Cardiac fibroblast (primary cell): ENCODE measurements at regions not wholly inside any gene's neighbourhood (a gene's known extent, or its start where the extent isn't known, plus 50 kb on each side); places are given as distances from the start of the nearest gene placed in this dataset.
"Not testable (repeated sequence)": the region's sequence is repeated elsewhere in the genome, so short reads cannot be mapped to it uniquely, and the experiment has no call there.

Source experiments
- DNase-seq, 2 donors: peaks; one replicate each; pipeline versions ENCODE4 v3.0.0 to v3.0.0-alpha.2; 2010; ENCODE audit warnings: low read depth in 2 of 2
- H3K4me3 ChIP-seq, 2 donors: replicated peaks in 1 of 2; 1 replicate in 1 of 2; 2 replicates in 1 of 2; pipeline ENCODE4 v1.5.1; 2011; ENCODE audit warnings: low read depth in 2 of 2, low read length in 2 of 2, mild to moderate bottlenecking in 2 of 2, moderate library complexity in 1 of 2
- TF ChIP-seq, protein P1 (sequence below): IDR thresholded peaks from one replicate; pipeline ENCODE4 v1.5.1; 2011; ENCODE audit warnings: low read depth, mild to moderate bottlenecking, low read length, inconsistent platforms

DNA sequence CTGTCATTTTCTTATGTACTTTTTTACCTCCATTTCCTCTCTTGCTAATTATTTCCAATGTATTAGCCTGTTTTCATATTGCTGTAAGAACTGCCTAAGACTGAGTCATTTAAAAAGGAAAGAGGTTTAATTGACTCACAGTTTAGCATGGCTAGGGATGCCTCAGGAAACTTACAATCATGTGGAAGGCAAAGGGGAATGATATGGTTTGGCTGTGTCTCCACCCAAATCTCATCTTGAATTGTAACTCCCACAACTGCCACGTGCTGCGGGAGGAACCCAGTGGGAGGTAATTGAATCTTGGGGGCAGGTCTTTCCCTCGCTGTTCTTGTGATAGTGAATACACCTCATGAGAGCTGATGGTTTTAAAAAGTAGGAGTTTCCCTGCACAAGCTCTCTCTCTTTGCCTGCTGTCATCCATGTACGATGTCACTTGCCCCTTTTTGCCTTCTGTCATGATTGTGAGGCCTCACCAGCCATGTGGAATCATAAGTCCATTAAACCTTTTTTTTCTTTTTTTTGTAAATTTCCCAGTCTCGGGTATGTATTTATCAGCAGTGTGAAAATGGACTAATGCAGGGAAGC lies 870.0 kb upstream of the INTU start:
- TF ChIP-seq, protein P1, sequence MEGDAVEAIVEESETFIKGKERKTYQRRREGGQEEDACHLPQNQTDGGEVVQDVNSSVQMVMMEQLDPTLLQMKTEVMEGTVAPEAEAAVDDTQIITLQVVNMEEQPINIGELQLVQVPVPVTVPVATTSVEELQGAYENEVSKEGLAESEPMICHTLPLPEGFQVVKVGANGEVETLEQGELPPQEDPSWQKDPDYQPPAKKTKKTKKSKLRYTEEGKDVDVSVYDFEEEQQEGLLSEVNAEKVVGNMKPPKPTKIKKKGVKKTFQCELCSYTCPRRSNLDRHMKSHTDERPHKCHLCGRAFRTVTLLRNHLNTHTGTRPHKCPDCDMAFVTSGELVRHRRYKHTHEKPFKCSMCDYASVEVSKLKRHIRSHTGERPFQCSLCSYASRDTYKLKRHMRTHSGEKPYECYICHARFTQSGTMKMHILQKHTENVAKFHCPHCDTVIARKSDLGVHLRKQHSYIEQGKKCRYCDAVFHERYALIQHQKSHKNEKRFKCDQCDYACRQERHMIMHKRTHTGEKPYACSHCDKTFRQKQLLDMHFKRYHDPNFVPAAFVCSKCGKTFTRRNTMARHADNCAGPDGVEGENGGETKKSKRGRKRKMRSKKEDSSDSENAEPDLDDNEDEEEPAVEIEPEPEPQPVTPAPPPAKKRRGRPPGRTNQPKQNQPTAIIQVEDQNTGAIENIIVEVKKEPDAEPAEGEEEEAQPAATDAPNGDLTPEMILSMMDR: no peak
- no peak overlapping the region for H3K4me3 ChIP-seq
- peak in 1 of 2 donors; percentile 12 for DNase-seq

DNA sequence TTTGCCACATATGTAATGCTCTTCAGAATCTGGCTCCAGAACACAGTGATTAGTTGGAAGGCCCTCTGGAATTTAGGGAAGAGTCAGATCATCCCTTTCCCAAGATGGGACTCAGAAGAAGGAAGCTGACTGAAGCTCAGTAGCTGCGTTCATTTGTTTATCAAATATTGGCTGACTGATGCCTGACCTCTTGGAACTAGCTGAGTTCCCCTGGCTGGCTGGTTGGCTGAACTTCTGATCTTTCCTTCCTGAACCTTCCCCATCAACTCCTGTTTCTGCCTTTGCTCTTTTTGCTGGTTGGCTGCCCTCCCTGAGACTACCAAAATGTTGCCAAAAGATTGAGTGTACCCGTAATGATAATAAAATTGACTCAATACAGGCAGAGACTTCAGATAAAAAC lies 866.5 kb upstream of the INTU start:
- TF ChIP-seq, protein P1: no peak
- peak in 1 of 2 donors; percentile 58 for DNase-seq
- H3K4me3 ChIP-seq: no peak overlapping the region

DNA sequence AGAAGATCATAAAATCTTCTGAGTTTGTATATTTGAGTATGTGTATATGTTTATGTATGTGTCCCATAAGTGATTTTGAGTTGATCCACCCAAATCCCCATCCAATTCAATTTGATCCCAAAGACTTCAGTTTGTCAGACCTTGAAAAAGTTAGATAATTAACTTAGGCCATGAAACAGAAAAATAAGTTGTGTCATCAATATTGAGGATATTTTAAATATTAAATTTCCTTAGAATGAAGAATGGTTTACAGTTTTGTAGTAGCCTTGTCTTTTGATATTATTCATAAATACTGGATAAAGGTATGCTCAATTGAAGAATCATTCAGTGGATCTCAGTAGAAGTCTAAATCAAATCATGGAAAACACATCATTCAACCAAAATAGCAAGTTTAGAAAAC lies 864.4 kb upstream of the INTU start:
- no peak overlapping the region for H3K4me3 ChIP-seq
- TF ChIP-seq, protein P1: no peak
- no peak for DNase-seq

DNA sequence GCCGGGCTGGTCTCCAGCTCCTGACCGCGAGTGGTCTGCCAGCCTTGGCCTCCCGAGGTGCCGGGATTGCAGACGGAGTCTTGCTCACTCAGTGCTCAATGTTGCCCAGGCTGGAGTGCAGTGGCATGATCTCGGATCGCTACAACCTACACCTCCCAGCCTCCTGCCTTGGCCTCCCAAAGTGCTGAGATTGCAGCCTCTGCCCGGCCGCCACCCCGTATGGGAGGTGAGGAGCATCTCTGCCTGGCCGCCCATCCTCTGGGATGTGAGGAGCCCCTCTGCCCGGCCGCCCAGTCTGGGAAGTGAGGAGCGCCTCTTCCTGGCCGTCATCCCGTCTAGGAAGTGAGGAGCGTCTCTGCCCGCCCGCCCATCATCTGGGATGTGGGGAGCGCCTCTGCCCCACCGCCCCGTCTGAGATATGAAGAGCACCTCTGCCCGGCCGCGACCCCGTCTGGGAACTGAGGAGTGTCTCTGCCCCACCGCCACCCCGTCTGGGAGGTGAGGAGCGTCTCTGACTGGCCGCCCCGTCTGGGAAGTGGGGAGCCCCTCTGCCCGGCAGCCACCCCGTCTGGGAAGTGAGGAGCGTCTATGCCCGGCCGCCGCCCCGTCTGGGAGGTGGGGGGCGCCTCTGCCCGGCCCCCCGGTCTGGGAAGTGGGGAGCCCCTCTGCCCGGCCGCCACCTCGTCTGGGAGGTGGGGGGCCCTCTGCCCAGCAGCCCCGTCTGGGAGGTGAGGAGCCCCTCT lies 861.8 kb upstream of the INTU start:
- not testable (repeated sequence) for H3K4me3 ChIP-seq, DNase-seq

DNA sequence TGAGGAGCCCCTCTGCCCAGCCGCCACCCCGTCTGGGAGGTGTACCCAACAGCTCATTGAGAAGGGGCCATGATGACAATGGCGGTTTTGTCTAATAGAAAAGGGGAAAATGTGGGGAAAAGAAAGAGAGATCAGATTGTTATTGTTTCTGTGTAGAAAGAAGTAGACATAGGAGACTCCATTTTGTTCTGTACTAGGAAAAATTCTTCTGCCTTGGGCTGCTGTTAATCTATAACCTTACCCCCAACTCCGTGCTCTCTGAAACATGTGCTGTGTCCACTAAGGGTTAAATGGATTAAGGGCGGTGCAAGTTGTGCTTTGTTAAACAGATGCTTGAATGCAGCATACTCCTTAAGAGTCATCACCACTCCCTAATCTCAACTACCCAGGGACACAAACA lies 861.1 kb upstream of the INTU start:
- H3K4me3 ChIP-seq, DNase-seq: not testable (repeated sequence)

DNA sequence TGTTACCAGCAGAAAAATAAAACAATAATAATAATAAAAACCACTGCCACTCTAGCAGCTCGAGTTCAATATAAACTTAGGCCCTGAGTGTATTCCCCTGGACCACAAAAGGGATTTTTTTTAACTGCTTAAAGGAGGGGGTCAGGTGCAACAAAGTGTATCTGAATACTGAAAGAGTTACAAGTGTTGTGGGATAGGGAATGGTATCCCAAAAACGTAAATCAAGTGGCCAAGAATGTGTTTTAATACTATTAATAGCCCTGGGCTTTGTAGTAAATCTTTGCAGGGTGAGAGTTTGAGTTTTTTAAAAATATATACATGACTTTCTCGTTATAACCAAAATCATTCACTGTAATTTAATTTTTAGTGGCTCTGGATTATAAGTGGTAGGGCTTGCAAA lies 860.1 kb upstream of the INTU start:
- H3K4me3 ChIP-seq: no peak overlapping the region
- TF ChIP-seq, protein P1: no peak
- no peak for DNase-seq

DNA sequence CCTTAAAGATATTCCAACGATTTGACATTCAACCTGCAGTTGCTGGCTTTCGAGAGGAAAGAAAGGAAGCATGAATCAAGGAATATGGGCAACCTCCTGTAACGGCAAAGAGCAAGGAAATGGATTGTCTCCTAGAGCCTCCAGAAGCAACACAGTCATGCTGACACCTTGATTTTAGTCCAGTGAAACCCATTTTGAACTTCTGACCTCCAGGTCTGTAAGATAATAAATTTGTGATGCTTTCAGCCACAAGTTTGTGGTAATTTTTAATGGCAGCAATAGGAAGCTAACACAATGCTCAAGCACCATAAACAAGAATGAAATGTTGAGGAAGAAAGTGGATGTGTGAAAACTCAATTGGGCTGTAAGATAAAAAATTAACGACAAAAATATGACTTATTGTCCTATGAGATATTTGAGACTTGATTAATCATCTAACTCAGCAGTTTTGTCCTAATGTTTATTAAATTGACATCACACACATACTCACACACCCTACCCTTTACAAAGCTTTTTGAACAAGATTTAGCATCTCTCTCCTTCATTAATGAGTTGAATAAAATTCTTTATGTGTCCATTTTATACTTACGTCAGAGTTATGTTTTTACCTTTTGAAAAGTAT lies 857.2 kb upstream of the INTU start:
- TF ChIP-seq, protein P1: no peak
- H3K4me3 ChIP-seq: no peak overlapping the region
- DNase-seq: no peak
